MG63 (cell line): ENCODE measurements at regions not wholly inside any gene's neighbourhood (a gene's known extent, or its start where the extent isn't known, plus 50 kb on each side); places are given as distances from the start of the nearest gene placed in this dataset.
"Not testable (repeated sequence)": the region's sequence is repeated elsewhere in the genome, so short reads cannot be mapped to it uniquely, and the experiment has no call there.

Source experiments
- DNase-seq: peaks from one replicate; pipeline ENCODE4 v3.0.0-alpha.2; 2020
- H3K27me3 ChIP-seq: fragments of 250-450 bp; sonication (Bioruptor Pico); 2 replicates; pipeline ENCODE4 v1.5.1; 2020; ENCODE audit warnings: mild to moderate bottlenecking, moderate library complexity
- H3K36me3 ChIP-seq: fragments of 250-450 bp; sonication (Bioruptor Pico); 2 replicates; pipeline ENCODE4 v1.5.1; 2020; ENCODE audit warnings: mild to moderate bottlenecking, moderate library complexity
- H3K4me3 ChIP-seq: fragments of 250-450 bp; sonication (Bioruptor Pico); 2 replicates; pipeline ENCODE4 v1.5.1; 2020; ENCODE audit warnings: mild to moderate bottlenecking, moderate library complexity
- H3K9me3 ChIP-seq: fragments of 250-450 bp; sonication (Bioruptor Pico); 2 replicates; pipeline ENCODE4 v1.5.1; 2020; ENCODE audit warnings: mild to moderate bottlenecking, moderate library complexity

DNA sequence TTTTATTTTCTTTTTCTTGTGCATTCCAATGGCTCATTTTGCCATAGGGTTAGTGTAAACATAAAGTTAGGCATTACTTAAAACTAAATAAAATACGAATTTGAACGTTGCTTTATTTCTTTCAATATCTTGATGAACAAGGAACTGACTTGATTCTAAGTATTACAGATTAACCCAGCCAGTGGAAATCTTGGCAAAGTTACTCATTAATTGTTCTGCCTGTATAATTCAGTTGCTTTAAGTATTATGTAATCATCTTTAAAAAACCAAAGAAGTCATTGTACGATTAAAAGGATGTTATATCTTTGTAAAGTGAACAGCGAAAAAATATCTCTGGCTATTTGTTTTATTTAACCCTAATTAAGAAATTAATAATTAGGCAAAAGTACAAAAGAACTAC lies 737.9 kb upstream of the BCHE start:
- Histone ChIP-seq H3K27me3 (no peaks in the 10 kb centered on the region), H3K36me3 (no peaks in the 10 kb centered on the region), H3K9me3 (no peaks in the 10 kb centered on the region), H3K4me3 (no peak overlapping the region)
- no peak for DNase-seq

DNA sequence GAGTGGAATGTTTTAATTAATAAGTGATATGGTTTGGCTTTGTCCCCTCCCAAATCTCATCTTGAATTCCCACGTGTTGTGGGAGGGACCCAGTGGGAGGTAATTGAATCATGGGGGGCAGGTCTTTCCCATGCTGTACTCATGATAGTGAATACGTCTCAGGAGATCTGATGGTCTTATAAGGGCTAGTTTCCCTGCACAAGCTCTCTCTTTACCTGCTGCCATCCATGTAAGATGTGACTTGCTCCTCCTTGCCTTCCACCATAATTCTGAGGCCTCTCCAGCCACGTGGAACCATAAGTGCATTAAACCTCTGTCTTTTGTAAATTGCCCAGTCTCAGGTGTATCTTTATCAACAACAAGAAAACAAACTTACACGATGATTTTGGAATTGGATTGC lies 734.5 kb upstream of the BCHE start:
- not testable (repeated sequence) for H3K9me3 ChIP-seq, H3K27me3 ChIP-seq, H3K4me3 ChIP-seq, H3K36me3 ChIP-seq, DNase-seq

DNA sequence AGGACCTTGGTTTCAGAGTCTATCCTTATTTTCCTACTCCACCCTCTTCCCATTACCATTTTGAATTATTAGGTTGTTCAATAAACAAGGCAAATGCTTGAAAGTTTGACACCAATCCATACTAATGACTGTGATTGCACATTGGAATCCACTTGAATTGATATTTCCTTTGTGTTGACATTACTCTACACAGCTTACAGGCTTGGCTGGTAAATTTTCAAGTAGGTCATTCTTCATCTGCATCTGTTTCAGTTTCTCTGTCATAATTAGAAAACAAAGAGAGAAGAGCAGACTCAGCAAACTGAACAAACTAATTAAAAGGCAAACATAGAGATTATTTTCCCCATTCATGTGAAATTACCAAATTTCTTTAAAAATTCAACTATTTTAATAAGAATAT lies 732.9 kb upstream of the BCHE start:
- Histone ChIP-seq H3K4me3 (no peak overlapping the region), H3K9me3 (no peaks in the 10 kb centered on the region), H3K36me3 (no peaks in the 10 kb centered on the region), H3K27me3 (no peaks in the 10 kb centered on the region)
- no peak for DNase-seq

DNA sequence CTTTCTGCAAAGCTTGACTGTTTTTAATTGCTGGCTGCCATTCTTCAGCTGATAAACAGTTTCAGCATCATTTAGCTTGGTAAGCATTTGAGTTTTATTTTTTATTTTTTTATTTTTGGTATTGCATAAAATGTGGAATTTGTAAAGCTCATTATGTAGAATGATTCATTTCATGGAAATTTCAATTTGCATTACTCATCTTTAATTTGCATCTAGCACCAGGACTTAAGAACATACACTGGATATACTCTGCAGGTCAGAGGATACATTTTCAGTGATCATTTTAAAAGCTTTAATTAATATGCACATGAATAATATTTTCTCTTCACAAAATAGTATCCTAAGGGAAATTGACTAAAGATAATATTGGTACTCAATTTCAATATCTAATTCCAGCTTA lies 732.4 kb upstream of the BCHE start:
- DNase-seq = no peak
- Histone ChIP-seq H3K9me3 (no peaks in the 10 kb centered on the region), H3K36me3 (no peaks in the 10 kb centered on the region), H3K4me3 (no peak overlapping the region), H3K27me3 (no peaks in the 10 kb centered on the region)

DNA sequence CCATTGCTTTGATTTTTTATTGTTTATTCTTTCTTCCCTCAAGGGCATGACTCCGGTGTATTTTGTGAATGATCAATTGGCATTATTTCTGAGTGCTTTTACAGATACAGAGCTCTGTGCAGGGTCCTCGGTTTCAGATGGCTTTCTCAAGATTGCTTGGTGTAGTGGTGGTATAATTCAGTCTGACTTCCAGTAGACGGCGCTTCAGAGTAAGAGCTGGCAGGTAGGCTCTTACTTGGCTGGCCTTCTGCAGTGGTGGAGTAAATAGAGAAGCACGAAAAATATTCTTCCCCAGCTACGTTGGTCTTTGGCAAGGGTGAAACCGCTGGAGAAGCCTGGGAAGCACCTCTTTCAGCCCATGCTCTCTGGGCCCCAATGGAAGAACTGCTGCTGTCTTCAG lies 723.0 kb upstream of the BCHE start:
- H3K9me3 ChIP-seq = no peaks in the 10 kb centered on the region
- H3K27me3 ChIP-seq = no peaks in the 10 kb centered on the region
- no peak for DNase-seq
- H3K4me3 ChIP-seq = no peak overlapping the region
- H3K36me3 ChIP-seq = no peaks in the 10 kb centered on the region

DNA sequence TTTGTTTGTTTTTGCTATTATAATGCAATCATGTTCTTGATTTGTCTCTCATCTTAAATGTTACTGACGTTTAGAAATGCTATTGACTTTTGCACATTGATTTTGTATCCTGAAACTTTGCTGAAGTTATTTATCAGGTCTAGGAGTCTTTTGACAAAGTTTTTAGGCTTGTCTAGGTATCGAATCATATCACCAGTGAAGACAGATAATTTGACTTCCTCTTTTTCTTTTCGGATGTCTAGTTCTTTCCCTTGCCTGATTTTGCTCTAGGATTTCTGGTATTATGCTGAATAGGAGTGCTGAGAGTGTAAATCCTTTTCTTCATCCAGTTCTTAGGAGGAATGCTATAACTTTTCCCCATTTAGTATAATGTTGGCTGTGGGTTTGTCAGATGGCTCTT lies 719.7 kb upstream of the BCHE start:
- no peak overlapping the region for H3K4me3 ChIP-seq
- no peaks in the 10 kb centered on the region for H3K9me3 ChIP-seq
- no peak for DNase-seq
- no peaks in the 10 kb centered on the region for H3K27me3 ChIP-seq
- H3K36me3 ChIP-seq = no peaks in the 10 kb centered on the region

GRCh38 chr3:166554023-166554422 lies 716.8 kb upstream of the BCHE start:
- no peaks in the 10 kb centered on the region for H3K36me3 ChIP-seq
- H3K9me3 ChIP-seq = no peaks in the 10 kb centered on the region
- no peak overlapping the region for H3K4me3 ChIP-seq
- no peak for DNase-seq
- no peaks in the 10 kb centered on the region for H3K27me3 ChIP-seq

GRCh38 chr3:166533740-166534139 lies 696.5 kb upstream of the BCHE start:
- H3K27me3 ChIP-seq = no peaks in the 10 kb centered on the region
- no peak for DNase-seq
- H3K36me3 ChIP-seq = no peaks in the 10 kb centered on the region
- no peaks in the 10 kb centered on the region for H3K9me3 ChIP-seq
- H3K4me3 ChIP-seq = no peak overlapping the region

- Histone ChIP-seq H3K9me3 (no peaks in the 10 kb centered on the region), H3K27me3 (no peaks in the 10 kb centered on the region), H3K4me3 (no peak overlapping the region), H3K36me3 (no peaks in the 10 kb centered on the region)
- no peak for DNase-seq
Measured at GRCh38 chr3:166531730-166532129, 694.5 kb upstream of the BCHE start.

DNA sequence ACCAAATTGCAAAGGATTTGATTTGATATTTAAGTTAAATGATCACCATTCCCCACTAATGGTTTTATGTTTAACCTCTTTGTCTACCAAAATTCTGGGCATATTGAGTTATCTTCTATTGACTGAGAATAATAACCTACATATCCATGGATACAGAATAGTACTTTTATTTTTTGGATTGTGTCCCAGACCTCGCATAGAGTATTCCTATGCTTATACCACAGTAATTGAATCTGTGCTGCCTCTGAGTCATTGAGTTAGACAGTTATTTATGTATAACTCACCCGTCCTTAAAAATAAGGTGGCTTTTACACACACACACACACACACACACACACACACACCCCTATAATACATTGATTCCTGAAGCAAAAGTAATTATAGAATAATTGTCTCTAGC lies 690.1 kb upstream of the BCHE start:
- H3K9me3 ChIP-seq = no peaks in the 10 kb centered on the region
- H3K36me3 ChIP-seq = no peaks in the 10 kb centered on the region
- no peaks in the 10 kb centered on the region for H3K27me3 ChIP-seq
- no peak for DNase-seq
- no peak overlapping the region for H3K4me3 ChIP-seq

GRCh38 chr3:166526881-166527280 lies 689.7 kb upstream of the BCHE start:
- Histone ChIP-seq H3K27me3 (no peaks in the 10 kb centered on the region), H3K36me3 (no peaks in the 10 kb centered on the region), H3K4me3 (no peak overlapping the region), H3K9me3 (no peaks in the 10 kb centered on the region)
- DNase-seq = no peak

DNA sequence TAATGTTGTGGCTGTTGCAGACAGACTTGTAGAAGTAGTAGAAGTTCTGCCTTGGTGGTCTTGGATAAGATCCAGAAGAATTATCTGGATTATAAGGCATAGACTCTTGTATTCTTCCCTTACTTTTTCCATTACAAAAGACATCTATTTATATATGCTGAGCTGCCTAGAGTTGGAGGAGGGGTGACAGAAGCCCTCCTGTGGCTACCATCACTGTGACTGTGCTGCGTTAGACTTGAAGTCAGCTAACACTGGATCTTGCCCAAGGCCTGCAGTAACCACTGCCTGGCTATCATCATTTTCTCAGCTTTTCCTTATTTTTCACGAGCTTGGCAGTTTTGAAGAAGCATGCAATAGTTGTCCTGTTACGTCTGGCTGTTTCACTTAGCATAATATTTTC lies 684.8 kb upstream of the BCHE start:
- DNase-seq = no peak
- no peak overlapping the region for H3K4me3 ChIP-seq
- H3K9me3 ChIP-seq = no peaks in the 10 kb centered on the region
- H3K36me3 ChIP-seq = no peaks in the 10 kb centered on the region
- no peaks in the 10 kb centered on the region for H3K27me3 ChIP-seq

GRCh38 chr3:166519443-166519842 lies 682.2 kb upstream of the BCHE start:
- no peak for DNase-seq
- Histone ChIP-seq H3K4me3 (no peak overlapping the region), H3K9me3 (no peaks in the 10 kb centered on the region), H3K27me3 (no peaks in the 10 kb centered on the region), H3K36me3 (no peaks in the 10 kb centered on the region)

DNA sequence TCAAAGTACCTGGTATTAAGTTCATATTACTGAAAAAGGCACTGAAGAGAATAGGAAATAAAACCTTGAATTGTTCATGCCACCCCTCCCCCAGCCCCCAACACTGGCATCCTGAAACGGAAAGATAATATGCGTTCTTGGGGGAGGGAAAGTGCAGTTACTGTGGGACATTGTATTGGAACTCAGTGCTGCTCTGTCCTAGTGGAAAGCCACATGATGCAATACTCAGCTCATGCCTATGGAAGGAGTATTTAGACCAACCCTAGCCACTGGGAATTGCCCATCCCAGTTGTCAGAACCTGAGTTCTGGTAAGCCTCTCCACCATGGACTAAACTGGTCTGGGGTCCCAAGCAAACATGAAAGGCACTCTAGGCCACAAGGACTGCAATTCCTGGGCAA lies 680.8 kb upstream of the BCHE start:
- H3K36me3 ChIP-seq = no peaks in the 10 kb centered on the region
- H3K27me3 ChIP-seq = no peaks in the 10 kb centered on the region
- no peak overlapping the region for H3K4me3 ChIP-seq
- DNase-seq = no peak
- H3K9me3 ChIP-seq = peaks cover 4% of the 10 kb centered on the region; the same call in 1 of the 2 replicates

- H3K27me3 ChIP-seq = no peaks in the 10 kb centered on the region
- peaks cover 5% of the 10 kb centered on the region; the same call in 1 of the 2 replicates for H3K9me3 ChIP-seq
- H3K4me3 ChIP-seq = no peak overlapping the region
- DNase-seq = no peak
- H3K36me3 ChIP-seq = no peaks in the 10 kb centered on the region
Measured at GRCh38 chr3:166510382-166510781, 673.2 kb upstream of the BCHE start.

DNA sequence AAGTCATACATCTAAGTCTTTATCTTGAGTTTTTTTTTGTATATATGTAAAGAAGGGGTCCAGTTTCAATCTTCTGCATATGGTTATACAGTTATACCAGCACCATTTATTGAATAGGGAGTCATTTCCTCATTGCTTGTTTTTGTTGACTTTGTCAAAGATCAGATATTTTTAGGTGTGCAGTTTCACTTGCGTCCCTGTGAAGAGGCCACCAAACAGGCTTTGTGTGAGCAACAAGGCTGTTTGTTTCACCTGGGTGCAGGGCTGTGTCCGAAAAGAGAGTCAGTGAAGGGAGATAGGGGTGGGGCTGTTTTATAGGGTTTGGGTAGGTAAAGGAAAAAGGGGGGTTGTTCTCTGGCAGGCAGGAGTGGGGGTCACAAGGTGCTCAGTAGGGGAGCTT lies 663.2 kb upstream of the BCHE start:
- H3K27me3 ChIP-seq, H3K4me3 ChIP-seq, H3K9me3 ChIP-seq, H3K36me3 ChIP-seq, DNase-seq: not testable (repeated sequence)

DNA sequence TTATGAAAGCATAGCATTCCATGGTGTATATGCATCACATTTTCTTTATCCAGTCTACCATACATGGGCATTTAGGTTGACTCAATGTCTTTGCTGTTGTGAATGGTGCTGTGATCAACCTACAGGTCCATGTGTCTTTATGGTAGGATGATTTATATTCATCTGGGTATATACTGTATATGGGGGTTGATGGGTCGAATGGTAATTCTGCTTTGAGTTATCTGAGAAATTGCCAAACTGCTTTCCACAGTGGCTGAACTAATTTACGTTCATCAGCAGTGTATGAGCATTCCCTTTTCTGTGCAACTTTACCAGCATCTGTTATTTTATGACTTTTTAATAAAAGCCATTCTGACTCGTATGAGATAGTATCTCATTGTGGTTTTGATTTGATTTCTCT lies 662.4 kb upstream of the BCHE start:
- Histone ChIP-seq H3K4me3 (no peak overlapping the region), H3K36me3 (no peaks in the 10 kb centered on the region), H3K27me3 (no peaks in the 10 kb centered on the region), H3K9me3 (no peaks in the 10 kb centered on the region)
- DNase-seq = no peak

GRCh38 chr3:166498446-166498845 lies 661.2 kb upstream of the BCHE start:
- no peaks in the 10 kb centered on the region for H3K36me3 ChIP-seq
- no peak overlapping the region for H3K4me3 ChIP-seq
- no peak for DNase-seq
- H3K9me3 ChIP-seq = no peaks in the 10 kb centered on the region
- H3K27me3 ChIP-seq = no peaks in the 10 kb centered on the region

DNA sequence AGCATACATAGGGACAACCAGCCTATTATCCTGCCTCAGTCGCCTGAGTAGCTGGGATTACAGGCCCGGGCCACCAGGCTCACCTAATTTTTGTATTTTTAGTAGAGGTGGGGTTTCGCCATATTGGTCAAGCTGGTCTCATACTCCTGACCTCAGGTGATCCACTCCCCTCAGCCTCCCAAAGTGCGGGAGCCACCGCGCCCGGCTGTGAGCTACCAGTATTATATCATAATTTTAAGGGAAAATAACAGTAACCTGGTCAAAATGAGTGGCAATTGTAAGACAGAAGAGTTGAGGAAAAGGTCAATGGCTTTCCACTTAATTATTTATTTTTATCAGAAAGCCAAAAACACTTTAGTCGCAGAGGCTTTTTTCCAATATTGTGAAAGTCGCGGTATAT lies 652.6 kb upstream of the BCHE start:
- Histone ChIP-seq H3K9me3 (no peaks in the 10 kb centered on the region), H3K36me3 (no peaks in the 10 kb centered on the region), H3K4me3 (no peak overlapping the region), H3K27me3 (no peaks in the 10 kb centered on the region)
- DNase-seq = no peak
